Testis (tissue), 2 donors: ENCODE measurements at regions not wholly inside any gene's neighbourhood (a gene's known extent, or its start where the extent isn't known, plus 50 kb on each side); places are given as distances from the start of the nearest gene placed in this dataset.

ENCODE experiments used
- DNase-seq: peaks from one replicate; pipeline ENCODE4 v3.0.0-alpha.2; 2019
- H3K27ac ChIP-seq, 2 donors: fragments of 200-600 bp; sonication (generic); one replicate each; pipeline ENCODE4 v1.5.1; 2019
- H3K27me3 ChIP-seq: fragments of 200-600 bp; sonication (generic); one replicate; pipeline ENCODE4 v1.5.1; 2019
- H3K36me3 ChIP-seq: fragments of 200-600 bp; sonication (generic); one replicate; pipeline ENCODE4 v1.5.1; 2017; ENCODE audit warnings: low read depth; ENCODE audit errors: missing control alignments
- H3K4me1 ChIP-seq: fragments of 200-600 bp; sonication (generic); one replicate; pipeline ENCODE4 v1.5.1; 2019
- H3K4me3 ChIP-seq, 2 donors: fragments of 200-600 bp; sonication (generic); one replicate each; pipeline ENCODE4 v1.5.1; 2017 to 2019
- H3K9me3 ChIP-seq: fragments of 200-600 bp; sonication (generic); one replicate; pipeline ENCODE4 v1.5.1; 2017
- CTCF ChIP-seq, 3 experiments: fragments of 450-650 bp in 2 of 3; fragments of 200-600 bp in 1 of 3; sonication (generic) in 1 of 3; IDR thresholded peaks; one replicate each; pipeline ENCODE4 v1.5.1; 2016 to 2019; ENCODE audit warnings: antibody characterized with exemption in 3 of 3, mild to moderate bottlenecking in 2 of 3, moderate library complexity in 1 of 3
- POLR2A ChIP-seq: fragments of 450-650 bp; IDR thresholded peaks from one replicate; pipeline ENCODE4 v1.6.1; 2017; ENCODE audit warnings: antibody characterized with exemption, mild to moderate bottlenecking, moderate library complexity
- WGBS, 2 donors: methylation state at CpG; one replicate each; pipeline ENCODE4 v1.1.5; 2018; 5-methylcytosine and 5-hydroxymethylcytosine counted together
- intact Hi-C: fragments of 100-400 bp; cut with DNase I; formaldehyde crosslinking; loops from one replicate; pipeline ENCODE4 v1.15.1; 2023; ENCODE audit warnings: low total_unique reads

GRCh38 chr13:50535050-50535449 lies 308.4 kb downstream of the DLEU7 start:
- H3K4me3 ChIP-seq, result no peak overlapping the region
- no peaks in the 10 kb centered on the region for H3K27me3 ChIP-seq
- H3K36me3 ChIP-seq, result no peaks in the 10 kb centered on the region
- no peak overlapping the region for H3K27ac ChIP-seq
- no peaks in the 10 kb centered on the region for H3K4me1 ChIP-seq
- no peak for DNase-seq
- intact Hi-C loops, result no loop called here
- TF ChIP-seq POLR2A, result no peak
- TF ChIP-seq CTCF (IDR thresholded peaks at IDR 0.05), result no peak
- H3K9me3 ChIP-seq, result no peaks in the 10 kb centered on the region

GRCh38 chr13:50537029-50537428 lies 306.5 kb downstream of the DLEU7 start:
- WGBS, 2 donors, result 91 to 95% methylated on average over 1 of the region's 1 CpG
- no peaks in the 10 kb centered on the region for H3K4me1 ChIP-seq
- intact Hi-C loops, result no loop called here

DNA sequence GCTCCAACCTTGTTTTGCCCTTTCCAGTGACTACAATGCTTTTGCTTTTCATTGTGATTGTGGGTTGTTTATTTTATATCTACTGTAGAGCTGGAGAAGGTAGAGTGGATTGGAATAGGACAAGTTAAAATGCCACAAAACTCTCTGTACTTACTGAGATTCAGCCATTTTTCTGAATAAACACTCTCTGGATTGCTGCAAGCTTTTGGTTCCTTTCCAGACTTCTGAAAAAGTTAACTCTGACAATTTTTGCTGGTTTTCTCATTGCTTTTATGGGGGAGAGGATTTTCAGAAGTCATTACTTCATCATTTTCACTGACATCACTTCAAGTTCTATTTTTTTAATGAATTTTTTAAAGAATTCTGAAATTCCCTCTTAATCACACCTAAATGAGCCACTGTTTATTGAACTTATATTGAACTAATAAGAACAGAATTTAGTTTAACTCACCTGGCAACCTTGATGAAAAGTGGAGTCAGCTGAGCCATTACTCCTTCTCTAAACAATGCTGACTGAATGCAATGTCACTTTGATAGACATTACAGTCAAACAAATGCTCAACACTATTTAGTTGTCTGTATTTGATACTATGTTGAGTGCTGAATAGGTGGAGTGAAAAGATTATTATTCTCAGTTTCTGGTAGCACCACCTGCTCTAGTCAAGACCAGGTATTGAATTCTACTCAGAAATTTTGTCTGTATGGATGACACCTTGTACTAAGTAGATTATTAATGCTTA lies 303.5 kb downstream of the DLEU7 start:
- Histone ChIP-seq H3K4me3 (no peak overlapping the region), H3K27me3 (no peaks in the 10 kb centered on the region), H3K4me1 (no peaks in the 10 kb centered on the region), H3K36me3 (no peaks in the 10 kb centered on the region), H3K27ac (no peak overlapping the region), H3K9me3 (no peaks in the 10 kb centered on the region)
- DNase-seq, result no peak
- intact Hi-C loops, result no loop called here
- no peak for TF ChIP-seq CTCF (IDR thresholded peaks at IDR 0.05)
- no peak for TF ChIP-seq POLR2A

More at GRCh38 chr13:50537029-50537428, 306.5 kb downstream of the DLEU7 start:
- Histone ChIP-seq H3K36me3 (no peaks in the 10 kb centered on the region), H3K27me3 (no peaks in the 10 kb centered on the region), H3K9me3 (no peaks in the 10 kb centered on the region), H3K4me3 (no peak overlapping the region), H3K27ac (no peak overlapping the region)
- TF ChIP-seq POLR2A (no peak), CTCF (IDR thresholded peaks at IDR 0.05) (no peak)
- no peak for DNase-seq

DNA sequence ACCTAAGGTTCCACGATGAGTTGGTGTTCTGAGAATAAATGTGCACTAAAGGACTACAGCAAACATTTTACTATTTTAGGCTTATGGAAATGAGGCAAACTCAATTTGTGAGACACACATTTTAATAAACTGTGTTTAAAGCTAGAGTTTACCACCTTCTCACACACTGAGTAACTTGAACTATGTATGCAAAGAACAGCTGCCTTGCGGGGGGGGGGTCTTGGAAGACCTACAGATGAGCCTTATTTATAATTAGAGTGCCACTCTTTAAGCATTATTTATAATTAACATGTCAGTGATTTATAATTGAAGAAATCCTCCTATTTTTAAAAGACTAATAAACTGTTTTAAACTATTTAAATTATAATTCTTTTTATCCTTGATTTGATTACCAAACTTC lies 300.4 kb downstream of the DLEU7 start:
- DNase-seq, result no peak
- Histone ChIP-seq H3K4me3 (no peak overlapping the region), H3K27me3 (no peaks in the 10 kb centered on the region), H3K27ac (no peak overlapping the region), H3K9me3 (no peaks in the 10 kb centered on the region), H3K4me1 (no peaks in the 10 kb centered on the region), H3K36me3 (no peaks in the 10 kb centered on the region)
- intact Hi-C loops, result no loop called here
- TF ChIP-seq POLR2A (no peak), CTCF (IDR thresholded peaks at IDR 0.05) (no peak)
- 74 to 86% methylated on average over 2 of the region's 2 CpGs for WGBS, 2 donors

DNA sequence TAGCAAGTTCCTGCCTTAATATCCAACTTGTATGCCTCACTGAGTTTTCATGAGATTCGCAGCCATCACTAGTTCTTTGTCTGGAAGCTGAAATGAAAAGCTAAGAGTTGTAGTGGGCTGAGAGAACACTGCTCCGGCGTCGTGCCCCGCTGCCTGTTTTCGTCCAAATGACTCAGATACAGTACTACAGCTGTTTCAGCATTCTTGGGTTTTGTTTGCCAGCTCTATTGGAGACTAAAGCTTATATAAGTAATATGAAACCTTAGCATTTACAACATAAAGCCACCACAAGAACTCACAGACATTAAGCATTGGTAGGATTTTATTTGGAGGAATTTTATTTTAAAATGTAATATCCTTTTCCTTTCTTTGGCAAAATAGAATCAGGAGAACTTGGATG lies 299.7 kb downstream of the DLEU7 start:
- Histone ChIP-seq H3K4me1 (no peaks in the 10 kb centered on the region), H3K27me3 (no peaks in the 10 kb centered on the region), H3K36me3 (no peaks in the 10 kb centered on the region), H3K9me3 (no peaks in the 10 kb centered on the region), H3K27ac (no peak overlapping the region), H3K4me3 (no peak overlapping the region)
- 54 to 68% methylated on average over 6 of the region's 6 CpGs for WGBS, 2 donors
- TF ChIP-seq CTCF (IDR thresholded peaks at IDR 0.05) (no peak), POLR2A (no peak)
- intact Hi-C loops, result no loop called here
- no peak for DNase-seq
